NOMO-1 (cell line): ENCODE measurements at regions not wholly inside any gene's neighbourhood (a gene's known extent, or its start where the extent isn't known, plus 50 kb on each side); places are given as distances from the start of the nearest gene placed in this dataset.
A peak's percentile ranks its signal among the peaks of the same experiment; 100 is the strongest.
"Not testable (repeated sequence)": the region's sequence is repeated elsewhere in the genome, so short reads cannot be mapped to it uniquely, and the experiment has no call there.

ENCODE experiments used
- DNase-seq, 2 experiments: peaks; one replicate each; lab custom pipeline; 2025; ENCODE audit not compliant: unreplicated experiment in 2 of 2; lab: John Stamatoyannopoulos, UW

DNA sequence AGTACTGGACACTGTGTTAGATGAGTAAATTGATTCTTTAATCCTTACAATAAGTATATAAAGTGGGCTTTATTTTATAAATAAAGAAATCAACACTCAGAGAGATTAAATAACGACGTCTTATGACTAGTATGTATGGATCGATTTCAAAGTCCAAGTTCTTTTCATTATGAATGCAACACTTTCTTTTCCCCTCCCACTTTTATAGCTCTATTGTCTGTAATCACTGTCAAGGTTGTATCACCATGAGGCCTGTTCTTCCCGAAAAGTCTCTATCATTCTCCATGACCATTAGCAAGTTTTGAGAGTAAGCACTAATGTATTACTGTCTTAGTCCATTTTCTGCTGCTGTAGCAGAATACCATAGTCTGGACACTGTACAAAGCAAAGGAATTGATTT, 228.4 kb downstream of the TLR4 start:
- DNase-seq: no peak

DNA sequence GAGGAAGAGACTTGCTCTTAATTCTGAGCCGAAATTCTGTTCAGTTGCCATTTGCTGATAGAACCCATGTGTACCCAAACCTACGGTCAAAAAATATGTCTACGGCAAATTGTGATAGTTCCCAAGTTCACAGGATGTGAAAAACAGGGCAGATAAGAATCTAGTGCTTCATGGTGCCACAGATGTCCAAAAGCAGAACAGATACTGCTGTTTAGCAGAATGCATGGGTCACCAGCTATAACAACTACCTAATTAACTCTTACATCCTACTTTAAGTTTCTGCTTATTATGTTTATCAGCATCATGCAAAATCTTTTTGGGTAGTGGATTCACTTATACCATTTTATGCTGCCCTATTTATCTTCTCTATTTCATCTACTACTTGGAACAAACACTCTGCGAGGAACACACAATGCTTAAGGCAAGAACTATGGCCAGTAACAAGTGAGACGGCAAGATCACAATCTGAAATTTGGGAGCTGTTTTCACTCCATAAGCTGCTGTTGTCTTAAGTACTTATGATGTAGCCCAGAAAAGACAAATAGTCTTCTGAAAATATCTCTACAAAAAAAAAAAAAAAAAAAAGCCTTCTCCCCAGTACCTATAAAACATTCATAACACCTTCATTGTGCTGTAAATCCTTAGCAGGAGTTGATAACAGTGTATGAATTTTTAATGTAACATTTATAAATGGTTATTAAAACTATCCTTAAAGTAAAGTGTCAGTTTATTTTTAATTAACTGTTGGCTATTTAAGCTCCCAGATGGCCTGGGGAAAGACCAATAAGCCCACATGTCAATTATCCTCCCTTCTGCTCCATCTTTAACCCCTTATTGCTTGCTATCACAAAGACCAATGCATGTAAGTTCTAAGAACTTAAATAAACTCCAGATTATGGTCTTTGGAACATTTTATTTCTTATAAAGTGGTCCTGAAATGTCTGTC, 232.3 kb downstream of the TLR4 start:
- peak; percentile 30 to 85 for DNase-seq

- DNase-seq: no peak
These were observed 233.9 kb downstream of the TLR4 start for GRCh38 chr9:117938086-117938485.

DNA sequence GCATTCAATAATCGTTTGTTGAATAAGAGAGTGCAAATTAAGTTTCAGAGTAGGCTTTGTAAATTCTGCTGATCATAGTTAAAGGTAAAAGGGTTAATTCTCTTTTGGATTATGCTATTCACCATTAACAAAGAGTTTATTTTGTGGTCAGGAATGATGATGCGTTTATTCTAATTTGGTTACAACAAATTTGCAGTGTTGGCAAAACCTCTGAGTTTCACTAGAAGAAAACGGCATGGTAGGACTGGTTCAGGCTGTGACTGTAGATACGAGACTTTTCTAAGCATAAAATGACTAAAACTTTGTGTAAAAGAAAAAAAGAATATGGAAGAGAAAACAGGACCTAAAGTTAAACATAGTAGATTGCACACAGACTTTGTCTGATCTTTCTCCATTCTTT, 234.7 kb downstream of the TLR4 start:
- DNase-seq: no peak

DNA sequence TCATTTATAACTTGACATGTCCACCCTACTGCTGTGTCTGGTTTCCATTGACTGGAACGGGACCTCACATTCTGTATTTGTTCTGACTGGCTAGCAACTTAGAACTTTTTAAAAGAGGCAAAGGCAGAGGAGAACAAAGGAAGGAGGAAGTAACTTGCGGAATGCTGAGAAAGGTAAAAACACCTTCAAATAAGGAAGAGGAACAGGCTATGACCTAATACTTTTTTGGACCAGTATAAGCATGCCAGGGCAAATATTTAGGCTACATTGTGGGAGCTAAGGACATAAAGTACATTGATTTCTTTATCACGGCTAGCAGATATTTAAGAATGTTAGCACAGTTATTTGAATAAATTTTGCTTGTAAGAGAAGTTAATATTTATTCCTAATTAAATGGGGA, 240.5 kb downstream of the TLR4 start:
- not testable (repeated sequence) for DNase-seq

- DNase-seq: no peak
These were observed 241.1 kb downstream of the TLR4 start for GRCh38 chr9:117945286-117945685.

DNA sequence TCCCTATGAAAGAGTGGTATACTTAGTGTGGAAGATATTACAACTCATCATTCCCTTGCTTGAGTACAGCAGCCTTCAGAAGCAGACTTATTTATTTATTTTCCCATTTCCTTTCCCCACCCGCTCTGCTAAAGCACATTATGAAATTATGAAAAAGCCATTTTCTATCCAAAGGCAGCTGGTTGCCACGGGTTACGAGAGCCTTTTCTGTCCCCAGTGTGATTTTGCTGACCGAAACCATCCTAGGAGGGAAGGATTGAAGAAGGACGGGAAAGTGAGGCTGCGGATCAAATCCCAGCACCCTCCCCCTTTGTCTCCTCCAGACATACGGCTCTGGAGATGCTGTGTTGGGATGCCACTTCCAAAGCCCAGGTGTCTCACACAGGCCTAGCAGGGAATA, 246.9 kb downstream of the TLR4 start:
- DNase-seq: no peak

- DNase-seq: no peak
These were observed 248.4 kb downstream of the TLR4 start for GRCh38 chr9:117952581-117952980.

- DNase-seq: peak; percentile 69 to 86
These were observed 253.1 kb downstream of the TLR4 start for GRCh38 chr9:117957267-117957666.

DNA sequence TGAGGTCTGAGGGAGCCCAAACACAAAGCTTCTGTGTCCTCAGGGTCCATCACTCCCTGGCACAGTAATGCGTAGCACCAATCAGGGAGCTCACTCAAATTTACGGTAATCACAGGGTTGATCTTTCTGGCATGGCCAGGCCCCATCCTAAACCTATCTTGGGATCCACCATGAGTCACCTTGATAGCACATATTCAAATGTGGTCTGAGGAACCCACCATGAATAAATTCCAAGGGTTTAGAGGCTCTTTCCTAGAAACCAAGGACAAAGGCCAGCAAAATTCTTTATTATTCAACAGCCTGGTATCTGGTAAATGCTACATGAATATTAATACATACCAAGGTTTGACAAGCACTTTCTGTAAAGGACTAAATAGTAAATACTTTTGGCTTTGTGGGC, 254.5 kb downstream of the TLR4 start:
- DNase-seq: no peak

DNA sequence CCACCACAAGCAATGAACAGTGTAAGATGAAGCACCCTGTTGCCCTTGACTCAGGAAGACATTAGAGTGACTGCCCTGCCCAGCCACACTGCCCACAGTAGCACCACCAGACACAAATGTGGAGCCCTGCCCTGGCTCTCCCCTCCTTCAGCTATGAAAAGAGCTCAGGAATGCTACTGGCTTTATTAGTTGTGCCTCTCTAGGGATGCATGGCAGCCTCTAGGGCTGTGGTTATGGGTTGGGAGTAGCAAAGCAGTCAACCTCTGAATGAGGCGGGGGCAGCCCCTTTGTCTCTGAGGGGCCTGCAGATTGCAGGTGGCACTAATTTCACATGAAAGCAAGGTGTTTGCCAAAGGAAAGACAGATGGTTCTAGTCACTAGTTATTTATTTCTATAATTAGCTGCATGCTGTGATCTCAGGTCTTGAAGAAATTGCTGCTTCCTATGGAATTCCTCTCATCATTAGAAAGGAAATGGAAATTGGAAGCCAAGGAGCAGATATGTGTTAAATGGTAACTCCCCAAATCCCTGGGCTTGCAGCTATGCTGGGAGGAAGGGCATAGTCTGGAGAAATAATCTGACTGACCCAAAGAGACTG, 259.4 kb downstream of the TLR4 start:
- DNase-seq: no peak

DNA sequence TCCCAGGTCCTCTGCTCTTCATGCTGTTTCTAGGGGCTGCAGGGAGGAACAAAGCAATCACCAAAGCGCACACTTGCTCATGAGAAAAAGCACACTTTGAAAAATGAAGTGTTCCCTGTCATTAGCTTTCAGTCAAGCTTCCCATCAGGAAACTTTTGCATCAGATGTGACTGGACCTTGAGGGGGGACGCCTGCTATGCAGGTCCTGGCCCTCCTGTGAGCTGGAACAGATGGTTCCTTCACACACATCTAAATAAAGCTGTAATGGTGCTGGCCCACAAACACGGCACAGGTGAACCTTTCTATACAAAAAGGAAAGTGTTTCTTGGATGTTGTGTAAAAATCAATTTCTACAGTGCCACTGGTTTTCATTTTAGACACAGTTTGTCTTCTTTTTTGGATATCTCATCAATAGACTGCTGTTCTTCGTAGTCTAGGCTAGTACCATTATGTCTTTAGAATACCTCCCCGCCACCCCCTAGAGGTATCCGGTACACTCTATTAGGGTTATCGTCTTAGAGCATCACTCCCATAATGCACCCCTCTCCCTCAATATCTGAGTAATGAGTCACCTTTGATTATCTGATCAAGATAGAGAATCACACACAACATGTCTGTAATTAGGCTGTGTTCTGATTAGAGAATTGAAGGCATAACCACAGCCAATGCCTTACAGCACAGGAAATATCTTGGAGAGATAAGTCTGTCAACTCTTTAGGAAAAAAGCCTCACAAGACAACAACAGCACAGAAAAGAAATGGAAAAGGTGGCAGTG, 266.3 kb downstream of the TLR4 start:
- DNase-seq: no peak

- no peak for DNase-seq
These were observed 269.9 kb downstream of the TLR4 start for GRCh38 chr9:117974108-117974507.

- DNase-seq: no peak
These were observed 275.7 kb downstream of the TLR4 start for GRCh38 chr9:117979914-117980313.

DNA sequence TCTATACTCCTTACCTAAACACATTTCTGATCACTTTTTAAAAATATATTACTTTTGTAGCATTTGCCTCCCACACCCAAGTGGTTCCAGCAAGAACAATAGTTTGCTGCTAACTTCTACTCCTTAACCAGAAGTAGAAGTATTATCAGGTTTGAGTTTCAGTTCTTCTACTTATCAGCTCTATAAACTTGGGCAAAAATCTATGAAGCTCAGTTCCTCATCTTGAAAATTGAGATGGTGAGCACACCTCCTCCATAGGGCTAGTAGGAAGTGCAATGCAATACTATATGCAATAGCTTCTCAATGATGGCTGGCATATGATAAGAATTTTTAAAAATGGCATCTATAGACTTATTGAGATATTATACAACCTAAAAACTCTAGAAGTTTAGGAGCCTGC, 283.7 kb downstream of the TLR4 start:
- DNase-seq: peak; percentile 11 to 68

DNA sequence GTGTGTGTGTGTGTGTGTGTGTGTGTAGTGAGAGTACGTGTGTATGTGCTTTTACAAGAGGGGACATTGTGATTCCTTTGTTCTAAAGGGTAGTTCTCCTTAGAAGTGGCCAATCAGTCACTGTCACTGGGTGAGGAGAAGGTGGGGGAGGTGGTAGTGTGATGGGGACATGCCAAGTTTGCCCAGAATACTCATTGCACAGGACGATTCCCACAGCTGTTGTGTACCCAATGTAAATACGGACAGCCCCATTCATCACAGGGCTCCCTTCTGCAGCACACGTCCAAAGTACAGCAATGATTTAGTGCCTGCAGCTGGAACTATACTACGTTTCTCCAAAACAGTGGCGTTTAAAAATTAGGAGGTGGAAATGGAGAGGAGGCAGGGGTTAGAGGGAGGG, 287.8 kb downstream of the TLR4 start:
- DNase-seq: no peak

- peak in 1 of 2 experiments; percentile 8 for DNase-seq
These were observed 296.4 kb downstream of the TLR4 start for GRCh38 chr9:118000581-118000980.

DNA sequence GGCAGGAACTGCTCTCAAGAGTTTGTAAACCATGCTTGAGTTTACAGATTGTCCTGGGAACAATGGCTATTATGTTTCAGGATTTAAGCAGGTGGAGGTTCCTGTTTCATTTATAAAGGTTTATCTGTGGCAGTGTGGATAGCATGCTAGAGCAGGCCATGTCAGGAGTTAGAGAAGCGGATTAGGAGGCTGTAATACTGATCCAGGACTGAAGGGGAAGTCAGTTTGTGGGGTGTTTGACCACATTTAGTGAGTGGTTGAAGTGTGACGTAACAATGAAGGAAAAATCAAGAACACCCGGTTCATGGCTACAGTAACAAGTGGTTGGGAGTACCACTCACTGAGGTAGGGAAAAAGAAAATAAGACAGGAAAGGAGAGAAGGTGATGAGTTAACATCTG, 299.0 kb downstream of the TLR4 start:
- no peak for DNase-seq

DNA sequence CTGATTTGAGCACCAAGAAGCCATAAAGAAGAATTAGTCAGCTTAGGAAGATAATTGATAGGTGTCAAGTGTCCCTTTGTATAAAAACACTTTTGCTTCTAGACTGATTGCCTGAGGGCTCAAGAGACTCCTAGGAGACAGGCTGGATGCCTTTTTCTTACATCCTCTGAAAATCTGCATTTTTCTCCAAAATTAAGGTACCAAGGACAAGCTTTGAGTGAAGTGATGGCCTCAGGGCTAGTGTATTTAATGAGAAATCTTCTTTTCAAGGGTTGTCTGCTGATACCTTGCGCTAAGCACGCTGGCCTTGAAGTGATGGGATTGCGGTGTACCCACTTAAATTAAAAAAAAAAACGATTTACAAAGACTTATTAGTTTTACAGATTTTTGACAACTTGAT, 304.0 kb downstream of the TLR4 start:
- no peak for DNase-seq

- no peak for DNase-seq
These were observed 305.4 kb downstream of the TLR4 start for GRCh38 chr9:118009614-118010013.

DNA sequence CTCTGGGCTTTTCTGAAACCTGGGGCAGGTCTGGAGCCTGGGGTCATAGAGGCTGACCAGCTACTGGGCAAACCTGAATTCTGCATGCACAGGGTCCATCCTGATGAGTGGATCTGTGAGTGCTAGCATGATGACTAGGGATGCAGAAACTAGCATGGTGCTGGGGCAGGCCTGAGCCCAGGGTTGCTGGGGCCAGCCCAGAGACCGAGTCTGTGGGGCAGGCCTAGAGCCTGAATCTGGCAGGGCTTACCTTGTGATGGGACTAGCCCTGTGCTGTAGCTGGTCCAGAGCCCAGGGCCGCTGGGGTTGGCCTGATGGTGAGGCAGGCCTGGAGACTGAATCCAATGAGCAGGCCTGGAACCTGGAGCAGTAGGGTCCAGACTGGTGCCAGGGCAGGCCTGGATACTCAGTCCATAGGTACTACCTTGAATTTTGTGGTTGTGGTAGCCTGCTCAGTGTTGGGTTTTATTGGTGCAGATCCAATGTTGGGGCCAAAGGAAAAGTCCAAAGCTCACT, 313.5 kb downstream of the TLR4 start:
- DNase-seq: no peak
